ENCODE measurements at regions not wholly inside any gene's neighbourhood (a gene's known extent, or its start where the extent isn't known, plus 50 kb on each side); places are given as distances from the start of the nearest gene placed in this dataset.
"Not testable (repeated sequence)": the region's sequence is repeated elsewhere in the genome, so short reads cannot be mapped to it uniquely, and the experiment has no call there.

GRCh38 chr14:19659850-19660558 is 53.7 kb downstream of the OR11H2 start:
- not testable (repeated sequence) for ATAC-seq

GRCh38 chr14:19658706-19659105 is 55.0 kb downstream of the OR11H2 start:
- not testable (repeated sequence) for ATAC-seq

- ATAC-seq, result peak; percentile 54
These were observed 75.1 kb downstream of the OR11H2 start for GRCh38 chr14:19638565-19638964.

- ATAC-seq, result peak; percentile 38; the same call in 1 of the 3 replicates
These were observed 75.7 kb downstream of the OR11H2 start for GRCh38 chr14:19638042-19638322.

DNA sequence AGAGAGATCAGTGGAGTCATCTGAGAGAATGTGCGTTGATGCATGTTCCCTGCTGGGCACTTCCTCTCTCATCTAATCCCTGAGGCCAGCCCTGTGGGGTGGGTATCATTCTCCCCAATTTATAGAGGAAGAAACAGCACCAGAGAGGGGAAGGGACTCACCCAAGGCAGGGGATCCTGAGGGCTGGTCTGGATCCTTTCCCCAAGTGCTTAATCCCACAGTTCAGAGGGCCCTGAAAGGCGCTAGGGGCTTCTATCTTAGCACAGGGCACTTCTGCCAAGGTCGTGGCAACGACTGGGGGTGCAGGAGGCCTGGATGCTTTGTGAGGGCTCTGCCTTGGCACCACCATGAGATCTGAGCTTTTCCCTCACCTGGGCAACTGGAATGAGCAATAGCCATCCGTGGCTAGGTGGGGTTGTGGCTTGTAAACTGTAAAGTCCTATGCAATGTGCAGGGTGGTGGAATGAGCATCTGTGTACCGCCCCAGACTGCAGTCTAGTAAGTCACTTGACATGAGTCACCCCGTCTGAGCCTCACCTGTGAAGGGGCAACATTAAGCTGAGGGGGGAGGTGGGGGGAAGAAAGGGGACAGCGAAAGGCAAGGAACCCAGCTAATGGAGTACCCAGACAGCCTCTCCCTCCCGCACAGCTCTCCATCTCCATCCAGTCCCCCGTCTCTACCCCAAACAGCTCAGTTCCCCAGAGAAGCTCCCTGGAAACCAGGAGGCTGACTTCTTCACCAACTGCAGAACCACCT is 76.2 kb downstream of the OR11H2 start:
- ATAC-seq, result peak; percentile 33; the same call in 2 of the 3 replicates

- ATAC-seq, result not testable (repeated sequence)
These were observed 100.1 kb downstream of the OR11H2 start for GRCh38 chr14:19613546-19613945.
